GM12892 (cell line): ENCODE measurements at regions not wholly inside any gene's neighbourhood (a gene's known extent, or its start where the extent isn't known, plus 50 kb on each side); places are given as distances from the start of the nearest gene placed in this dataset.

Source experiments
- DNase-seq: peaks from one replicate; pipeline ENCODE4 v3.0.0; 2011; ENCODE audit not compliant: insufficient read length
- FAIRE-seq: peaks from 2 replicates; lab custom pipeline; 2011; peaks lifted over from hg19 to GRCh38; lab: Jason Lieb, UNC
- POLR2A ChIP-seq: IDR thresholded peaks from 2 replicates; pipeline ENCODE4 v1.6.1; 2011; ENCODE audit warnings: low read depth, low read length, control low read depth
- POLR2AphosphoS5 ChIP-seq: IDR thresholded peaks from 2 replicates; pipeline ENCODE4 v1.6.1; 2011; ENCODE audit warnings: low read depth, low read length, control low read depth
- TAF1 ChIP-seq: IDR thresholded peaks from 2 replicates; pipeline ENCODE4 v1.6.1; 2011; ENCODE audit warnings: low read depth, mild to moderate bottlenecking, control low read depth, low read length, borderline replicate concordance

- no peak for FAIRE-seq
- no peak for TF ChIP-seq TAF1
- no peak for TF ChIP-seq POLR2A
- no peak for DNase-seq
Observed at GRCh38 chr11:19508165-19508564, 204.5 kb upstream of the NAV2 start.

- DNase-seq (no peak), FAIRE-seq (peak; percentile 24)
- TF ChIP-seq POLR2A (no peak), POLR2AphosphoS5 (no peak), TAF1 (no peak)
Observed at GRCh38 chr11:19506816-19507486, 205.7 kb upstream of the NAV2 start.

- no peak for DNase-seq
- no peak for TF ChIP-seq POLR2A
- no peak for TF ChIP-seq POLR2AphosphoS5
- no peak for TF ChIP-seq TAF1
- no peak for FAIRE-seq
Observed at GRCh38 chr11:19502691-19503253, 209.9 kb upstream of the NAV2 start.

GRCh38 chr11:19501631-19502030 lies 211.0 kb upstream of the NAV2 start:
- no peak for FAIRE-seq
- DNase-seq: no peak
- no peak for TF ChIP-seq POLR2A
- no peak for TF ChIP-seq TAF1
- TF ChIP-seq POLR2AphosphoS5: no peak

GRCh38 chr11:19499999-19500398 lies 212.6 kb upstream of the NAV2 start:
- DNase-seq (no peak), FAIRE-seq (no peak)
- TF ChIP-seq POLR2AphosphoS5 (no peak), POLR2A (no peak), TAF1 (no peak)

GRCh38 chr11:19499026-19499669 lies 213.5 kb upstream of the NAV2 start:
- DNase-seq (no peak), FAIRE-seq (no peak)
- TF ChIP-seq POLR2AphosphoS5 (no peak), TAF1 (no peak), POLR2A (no peak)

- no peak for TF ChIP-seq TAF1
- no peak for TF ChIP-seq POLR2A
- no peak for TF ChIP-seq POLR2AphosphoS5
- DNase-seq: no peak
- FAIRE-seq: no peak
Observed at GRCh38 chr11:19493446-19494213, 219.0 kb upstream of the NAV2 start.

GRCh38 chr11:19482319-19483100 lies 230.1 kb upstream of the NAV2 start:
- DNase-seq (no peak), FAIRE-seq (no peak)
- TF ChIP-seq POLR2AphosphoS5 (no peak), TAF1 (no peak), POLR2A (no peak)

- no peak for DNase-seq
- no peak for TF ChIP-seq TAF1
- TF ChIP-seq POLR2A: no peak
- TF ChIP-seq POLR2AphosphoS5: no peak
- no peak for FAIRE-seq
Observed at GRCh38 chr11:19480540-19480939, 232.1 kb upstream of the NAV2 start.

GRCh38 chr11:19478891-19479290 lies 233.7 kb upstream of the NAV2 start:
- FAIRE-seq: no peak
- no peak for TF ChIP-seq POLR2AphosphoS5
- TF ChIP-seq POLR2A: no peak
- TF ChIP-seq TAF1: no peak

GRCh38 chr11:19474954-19475721 lies 234.4 kb upstream of the E2F8 start:
- FAIRE-seq: peak; percentile 91
- DNase-seq: peak; percentile 16
- no peak for TF ChIP-seq TAF1

More at GRCh38 chr11:19478891-19479290, 233.7 kb upstream of the NAV2 start:
- DNase-seq: no peak
